ENCODE measurements at regions not wholly inside any gene's neighbourhood (a gene's known extent, or its start where the extent isn't known, plus 50 kb on each side); places are given as distances from the start of the nearest gene placed in this dataset.

- TF ChIP-seq CTCF (conservative IDR thresholded peaks at IDR 0.05; ENCODE audit: low read length), result no peak
- no peak for TF ChIP-seq EZH2phosphoT487 (IDR thresholded peaks at IDR 0.05; ENCODE audit: borderline replicate concordance, low read depth, low read length)
Observed at GRCh38 chr12:95386051-95386450, 87.9 kb upstream of the METAP2 start.
